Activated CD4-positive, alpha-beta T cell treated with anti-CD3 and anti-CD28 coated beads, Interleukin-2, amount 10 ng/mL, durations not matched to agents 7 days and 5 days (primary cell): ENCODE measurements at regions not wholly inside any gene's neighbourhood (a gene's known extent, or its start where the extent isn't known, plus 50 kb on each side); places are given as distances from the start of the nearest gene placed in this dataset.

ENCODE experiments used
- CTCF ChIA-PET: fragments of 350-600 bp; sonication (Branson Sonifier 250); formaldehyde crosslinking; loops from one replicate; lab custom pipeline; 2021; ENCODE audit warnings: antibody characterized with exemption; lab: Charles Lee
- POLR2A ChIA-PET: fragments of 350-600 bp; sonication (Branson Sonifier 250); formaldehyde crosslinking; loops from one replicate; lab custom pipeline; 2021; ENCODE audit warnings: antibody characterized with exemption; lab: Charles Lee
- DNase-seq: peaks from one replicate; pipeline ENCODE4 v3.0.0-alpha.2; 2020
- H3K27ac Mint-ChIP-seq: one replicate; pipeline ENCODE4 v1.8.0; 2021; ENCODE audit warnings: mild to moderate bottlenecking, moderate library complexity, mixed read lengths
- H3K27me3 Mint-ChIP-seq: one replicate; pipeline ENCODE4 v1.8.0; 2021; ENCODE audit warnings: mixed read lengths
- H3K36me3 Mint-ChIP-seq: one replicate; pipeline ENCODE4 v1.8.0; 2021; ENCODE audit warnings: low read depth, mixed read lengths
- H3K4me1 Mint-ChIP-seq: one replicate; pipeline ENCODE4 v1.8.0; 2021; ENCODE audit warnings: mixed read lengths
- H3K4me3 Mint-ChIP-seq: one replicate; pipeline ENCODE4 v1.8.0; 2021; ENCODE audit warnings: mild to moderate bottlenecking, moderate library complexity, mixed read lengths
- H3K9me3 Mint-ChIP-seq: one replicate; pipeline ENCODE4 v1.8.0; 2021; ENCODE audit warnings: mixed read lengths

DNA sequence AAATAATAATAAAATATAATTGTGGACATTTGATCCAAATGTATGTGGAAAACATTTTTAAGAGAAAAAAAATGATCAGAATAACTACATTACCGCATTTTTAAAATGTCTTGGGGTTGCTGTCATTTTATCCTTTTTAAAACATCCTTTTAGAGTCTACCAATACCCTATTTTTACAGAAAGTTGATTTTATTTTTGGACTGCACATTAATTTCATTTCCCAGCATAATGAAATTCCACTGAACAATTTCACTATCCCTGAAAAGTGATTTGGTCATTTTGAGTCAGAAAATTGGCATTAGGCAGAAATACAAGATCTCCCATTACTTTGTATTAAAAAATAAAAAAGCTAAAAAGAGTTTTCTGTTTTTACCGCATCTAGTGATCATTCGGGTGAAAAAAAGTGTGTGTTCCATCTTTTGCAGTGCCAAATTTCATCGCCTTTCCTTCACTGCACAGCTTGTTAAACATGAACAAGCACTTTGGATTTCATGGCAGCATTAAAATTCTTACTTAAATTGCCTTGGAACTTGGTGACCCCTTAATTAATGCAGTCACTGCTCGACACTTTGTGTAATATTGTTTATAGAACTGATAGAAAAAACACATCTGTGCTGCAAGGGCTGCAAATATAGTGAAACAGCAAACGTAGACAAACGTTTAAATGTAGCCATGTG lies 611.7 kb downstream of the TSN start:
- Mint-ChIP-seq H3K36me3 (no peaks in the 10 kb centered on the region), H3K27ac (no peak overlapping the region), H3K9me3 (peaks cover under 1% of the 10 kb centered on the region), H3K4me3 (no peak overlapping the region), H3K27me3 (no peaks in the 10 kb centered on the region), H3K4me1 (no peaks in the 10 kb centered on the region)
- ChIA-PET CTCF (no interaction called here), POLR2A (no interaction called here)
- DNase-seq = no peak

DNA sequence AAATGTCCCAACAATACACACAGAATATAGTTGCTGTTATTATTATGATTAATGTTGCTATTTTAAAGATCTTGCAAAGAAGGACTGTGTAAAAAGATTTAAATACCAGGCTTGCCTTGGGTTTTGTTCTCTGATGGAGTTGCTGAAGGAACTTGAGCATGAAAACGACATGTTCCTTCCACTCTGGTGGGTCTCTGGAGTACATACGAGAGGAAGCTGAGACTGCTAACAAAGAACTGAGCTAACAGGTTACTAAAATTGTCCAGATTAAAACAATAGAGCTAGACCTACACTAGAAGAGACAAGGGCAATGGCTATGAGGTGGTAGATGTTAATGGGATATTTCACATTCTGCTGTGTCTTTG lies 612.2 kb downstream of the TSN start:
- Mint-ChIP-seq H3K36me3 (no peaks in the 10 kb centered on the region), H3K27ac (no peak overlapping the region), H3K9me3 (peaks cover 3% of the 10 kb centered on the region), H3K4me3 (no peak overlapping the region), H3K27me3 (no peaks in the 10 kb centered on the region), H3K4me1 (no peaks in the 10 kb centered on the region)
- ChIA-PET CTCF (no interaction called here), POLR2A (no interaction called here)
- DNase-seq = no peak

DNA sequence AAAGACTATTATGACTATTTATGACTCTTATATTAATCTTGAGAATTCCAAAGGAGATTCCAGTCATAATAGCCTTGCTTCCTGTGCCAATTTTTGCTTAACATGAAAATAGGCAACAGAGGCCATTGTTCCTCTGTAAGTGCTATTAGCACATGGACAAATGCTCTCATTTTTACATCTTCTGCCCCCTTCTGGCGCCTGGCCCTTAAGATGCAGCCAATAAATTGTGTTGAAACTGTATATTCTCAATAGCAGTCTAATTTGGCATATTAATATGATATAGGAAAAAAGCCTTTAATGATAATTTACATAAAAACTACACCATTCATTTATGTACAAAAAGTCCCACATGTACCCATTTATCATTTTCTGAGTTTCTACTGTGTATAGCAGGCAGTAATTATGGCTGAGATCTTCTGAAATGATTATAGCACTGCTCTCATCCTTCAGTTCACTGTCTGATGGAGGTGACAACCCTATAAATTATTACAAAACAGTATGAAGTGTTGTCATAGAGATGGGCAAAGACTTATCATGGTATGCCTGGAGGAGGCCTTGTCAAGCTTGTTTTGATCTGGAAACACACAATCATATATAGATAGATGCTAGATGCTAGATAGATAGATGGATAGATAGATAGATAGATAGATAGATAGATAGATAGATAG lies 613.3 kb downstream of the TSN start:
- H3K4me1 Mint-ChIP-seq = no peaks in the 10 kb centered on the region
- no peak overlapping the region for H3K4me3 Mint-ChIP-seq
- ChIA-PET POLR2A (no interaction called here), CTCF (no interaction called here)
- no peak for DNase-seq
- peaks cover 3% of the 10 kb centered on the region for H3K9me3 Mint-ChIP-seq
- H3K27ac Mint-ChIP-seq = no peak overlapping the region
- H3K36me3 Mint-ChIP-seq = no peaks in the 10 kb centered on the region
- H3K27me3 Mint-ChIP-seq = no peaks in the 10 kb centered on the region

GRCh38 chr2:122378521-122378920 lies 623.1 kb downstream of the TSN start:
- no peaks in the 10 kb centered on the region for H3K4me1 Mint-ChIP-seq
- POLR2A ChIA-PET = no interaction called here
- no peaks in the 10 kb centered on the region for H3K36me3 Mint-ChIP-seq
- no peaks in the 10 kb centered on the region for H3K27me3 Mint-ChIP-seq
- H3K9me3 Mint-ChIP-seq = no peaks in the 10 kb centered on the region
- no peak overlapping the region for H3K27ac Mint-ChIP-seq
- CTCF ChIA-PET = no interaction called here
- H3K4me3 Mint-ChIP-seq = no peak overlapping the region
- DNase-seq = no peak

GRCh38 chr2:122384768-122385333 lies 629.4 kb downstream of the TSN start:
- peaks cover 3% of the 10 kb centered on the region for H3K9me3 Mint-ChIP-seq
- CTCF ChIA-PET = no interaction called here
- H3K4me1 Mint-ChIP-seq = no peaks in the 10 kb centered on the region
- DNase-seq = no peak
- no peak overlapping the region for H3K27ac Mint-ChIP-seq
- no peaks in the 10 kb centered on the region for H3K27me3 Mint-ChIP-seq
- H3K36me3 Mint-ChIP-seq = no peaks in the 10 kb centered on the region
- H3K4me3 Mint-ChIP-seq = no peak overlapping the region
- POLR2A ChIA-PET = no interaction called here

GRCh38 chr2:122388208-122388607 lies 632.8 kb downstream of the TSN start:
- ChIA-PET POLR2A (no interaction called here), CTCF (no interaction called here)
- no peak overlapping the region for H3K4me3 Mint-ChIP-seq
- H3K9me3 Mint-ChIP-seq = peaks cover 4% of the 10 kb centered on the region
- no peaks in the 10 kb centered on the region for H3K27me3 Mint-ChIP-seq
- DNase-seq = no peak
- no peaks in the 10 kb centered on the region for H3K4me1 Mint-ChIP-seq
- no peak overlapping the region for H3K27ac Mint-ChIP-seq
- H3K36me3 Mint-ChIP-seq = no peaks in the 10 kb centered on the region

- no peak for DNase-seq
- Mint-ChIP-seq H3K9me3 (peaks cover 4% of the 10 kb centered on the region), H3K4me3 (no peak overlapping the region), H3K27me3 (no peaks in the 10 kb centered on the region), H3K27ac (no peak overlapping the region), H3K36me3 (no peaks in the 10 kb centered on the region), H3K4me1 (no peaks in the 10 kb centered on the region)
- ChIA-PET POLR2A (no interaction called here), CTCF (interaction anchor here (0.6 kb wide), 1 partner anchor 474 kb away, joined by 3 read pairs; no protein-coding TSS in a partner anchor)
Observed at GRCh38 chr2:122389694-122390093, 634.2 kb downstream of the TSN start.

DNA sequence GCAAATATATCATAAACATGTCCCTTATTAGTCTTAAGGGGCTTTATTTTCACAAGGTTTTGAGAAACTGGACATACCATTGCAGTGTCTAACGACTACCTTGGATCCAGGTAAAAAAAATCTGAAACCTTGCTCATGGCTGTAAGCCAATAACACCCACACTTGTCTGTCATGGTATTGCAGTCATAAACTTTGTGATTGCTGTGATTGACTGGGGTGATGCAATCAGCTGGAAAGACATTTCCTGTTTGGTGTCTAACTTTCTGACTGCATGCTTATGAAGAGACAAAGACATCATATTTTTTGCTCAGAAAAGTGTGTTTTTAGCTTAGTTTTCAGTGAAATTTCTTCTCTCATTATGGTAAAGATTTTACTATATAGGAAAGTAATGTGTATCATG lies 635.0 kb downstream of the TSN start:
- POLR2A ChIA-PET = no interaction called here
- H3K9me3 Mint-ChIP-seq = peaks cover 4% of the 10 kb centered on the region
- H3K4me3 Mint-ChIP-seq = no peak overlapping the region
- H3K27me3 Mint-ChIP-seq = no peaks in the 10 kb centered on the region
- CTCF ChIA-PET = no interaction called here
- H3K36me3 Mint-ChIP-seq = no peaks in the 10 kb centered on the region
- H3K4me1 Mint-ChIP-seq = no peaks in the 10 kb centered on the region
- H3K27ac Mint-ChIP-seq = no peak overlapping the region
- DNase-seq = no peak

DNA sequence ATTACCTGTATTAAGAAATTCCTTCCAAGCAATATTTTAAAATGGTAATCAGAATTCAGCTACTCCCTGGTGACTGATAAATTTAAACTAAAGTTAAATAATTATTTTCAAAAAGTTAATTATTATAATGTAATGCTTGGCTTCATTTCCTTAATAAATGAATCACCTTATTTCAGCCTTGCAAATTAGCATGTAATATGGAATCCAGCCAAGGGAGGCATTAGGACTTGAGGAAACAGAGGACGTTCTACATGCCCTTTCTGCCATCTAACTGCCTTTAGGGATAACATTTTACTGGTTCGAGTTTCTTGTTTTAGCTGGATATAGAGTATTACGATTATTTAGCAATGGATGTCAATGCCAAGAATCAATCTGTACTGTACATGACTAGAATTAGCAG lies 636.3 kb downstream of the TSN start:
- H3K27me3 Mint-ChIP-seq = no peaks in the 10 kb centered on the region
- peaks cover 4% of the 10 kb centered on the region for H3K9me3 Mint-ChIP-seq
- ChIA-PET CTCF (no interaction called here), POLR2A (no interaction called here)
- no peaks in the 10 kb centered on the region for H3K36me3 Mint-ChIP-seq
- H3K4me3 Mint-ChIP-seq = no peak overlapping the region
- no peaks in the 10 kb centered on the region for H3K4me1 Mint-ChIP-seq
- no peak overlapping the region for H3K27ac Mint-ChIP-seq
- DNase-seq = no peak

- no peak overlapping the region for H3K4me3 Mint-ChIP-seq
- CTCF ChIA-PET = no interaction called here
- POLR2A ChIA-PET = no interaction called here
- DNase-seq = no peak
- H3K9me3 Mint-ChIP-seq = no peaks in the 10 kb centered on the region
- H3K27me3 Mint-ChIP-seq = no peaks in the 10 kb centered on the region
- no peak overlapping the region for H3K27ac Mint-ChIP-seq
- no peaks in the 10 kb centered on the region for H3K36me3 Mint-ChIP-seq
- H3K4me1 Mint-ChIP-seq = no peaks in the 10 kb centered on the region
Observed at GRCh38 chr2:122395687-122396086, 640.2 kb downstream of the TSN start.

DNA sequence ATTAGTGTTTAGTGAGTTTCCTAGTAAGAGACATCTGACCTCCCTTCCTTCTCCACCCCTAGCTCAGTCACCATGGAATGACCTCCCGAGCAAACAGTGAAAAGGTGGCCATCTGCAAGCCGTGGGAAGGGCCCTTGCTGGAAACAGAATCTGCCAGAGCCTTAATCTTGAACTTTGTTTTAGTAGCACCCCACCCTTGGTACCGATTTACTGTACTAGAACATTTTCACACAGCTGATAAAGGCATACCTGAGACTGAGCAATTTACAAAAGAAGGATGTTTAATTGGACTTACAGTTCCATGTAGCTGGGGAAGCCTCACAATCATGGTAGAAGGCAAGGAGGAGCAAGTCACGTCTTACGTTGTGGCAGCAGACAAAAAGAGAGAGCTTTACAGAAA lies 655.8 kb downstream of the TSN start:
- CTCF ChIA-PET = no interaction called here
- Mint-ChIP-seq H3K27ac (no peak overlapping the region), H3K9me3 (peaks cover 3% of the 10 kb centered on the region), H3K27me3 (no peaks in the 10 kb centered on the region), H3K4me1 (no peaks in the 10 kb centered on the region), H3K36me3 (no peaks in the 10 kb centered on the region), H3K4me3 (no peak overlapping the region)
- no peak for DNase-seq
- POLR2A ChIA-PET = no interaction called here

GRCh38 chr2:122412360-122412759 lies 656.9 kb downstream of the TSN start:
- H3K9me3 Mint-ChIP-seq = peaks cover 3% of the 10 kb centered on the region
- POLR2A ChIA-PET = no interaction called here
- H3K4me1 Mint-ChIP-seq = no peaks in the 10 kb centered on the region
- H3K36me3 Mint-ChIP-seq = no peaks in the 10 kb centered on the region
- DNase-seq = no peak
- H3K27ac Mint-ChIP-seq = no peak overlapping the region
- H3K4me3 Mint-ChIP-seq = no peak overlapping the region
- CTCF ChIA-PET = no interaction called here
- no peaks in the 10 kb centered on the region for H3K27me3 Mint-ChIP-seq

GRCh38 chr2:122414902-122415301 lies 659.5 kb downstream of the TSN start:
- POLR2A ChIA-PET = no interaction called here
- Mint-ChIP-seq H3K4me3 (no peak overlapping the region), H3K27me3 (no peaks in the 10 kb centered on the region), H3K27ac (no peak overlapping the region), H3K36me3 (no peaks in the 10 kb centered on the region), H3K9me3 (peaks cover 3% of the 10 kb centered on the region), H3K4me1 (no peaks in the 10 kb centered on the region)
- no peak for DNase-seq
- CTCF ChIA-PET = no interaction called here

DNA sequence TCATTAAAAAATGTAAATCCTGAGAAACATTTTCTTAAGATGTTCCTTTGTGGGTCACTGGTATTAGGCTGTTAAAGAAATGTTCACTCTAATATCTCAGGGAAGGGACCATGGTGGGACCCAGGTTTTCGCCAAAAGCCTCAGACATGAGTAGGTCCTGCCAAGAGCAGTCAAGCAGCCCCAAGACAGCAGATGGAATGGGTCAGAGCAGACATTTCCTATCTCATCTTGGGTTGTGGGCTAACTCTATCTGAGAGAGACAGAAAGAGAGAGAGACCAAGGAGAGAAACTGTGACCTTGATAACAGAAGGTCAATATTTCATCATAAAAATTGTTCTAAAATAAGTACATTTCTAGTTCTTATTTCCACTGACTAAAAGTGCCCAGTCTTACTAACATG lies 661.7 kb downstream of the TSN start:
- H3K27me3 Mint-ChIP-seq = no peaks in the 10 kb centered on the region
- CTCF ChIA-PET = no interaction called here
- H3K27ac Mint-ChIP-seq = no peak overlapping the region
- POLR2A ChIA-PET = no interaction called here
- no peaks in the 10 kb centered on the region for H3K4me1 Mint-ChIP-seq
- H3K36me3 Mint-ChIP-seq = no peaks in the 10 kb centered on the region
- no peak overlapping the region for H3K4me3 Mint-ChIP-seq
- no peak for DNase-seq
- no peaks in the 10 kb centered on the region for H3K9me3 Mint-ChIP-seq
